HG03558 (cell line): ENCODE measurements at regions not wholly inside any gene's neighbourhood (a gene's known extent, or its start where the extent isn't known, plus 50 kb on each side); places are given as distances from the start of the nearest gene placed in this dataset.
"Not testable (repeated sequence)": the region's sequence is repeated elsewhere in the genome, so short reads cannot be mapped to it uniquely, and the experiment has no call there.

Experiments
- ATAC-seq: cut with Tn5 transposase; IDR thresholded peaks from one replicate; pipeline ENCODE4 v1.9.1; 2021; ENCODE audit warnings: moderate number of reproducible peaks; ENCODE audit not compliant: unreplicated experiment; ENCODE audit errors: extremely low read depth

DNA sequence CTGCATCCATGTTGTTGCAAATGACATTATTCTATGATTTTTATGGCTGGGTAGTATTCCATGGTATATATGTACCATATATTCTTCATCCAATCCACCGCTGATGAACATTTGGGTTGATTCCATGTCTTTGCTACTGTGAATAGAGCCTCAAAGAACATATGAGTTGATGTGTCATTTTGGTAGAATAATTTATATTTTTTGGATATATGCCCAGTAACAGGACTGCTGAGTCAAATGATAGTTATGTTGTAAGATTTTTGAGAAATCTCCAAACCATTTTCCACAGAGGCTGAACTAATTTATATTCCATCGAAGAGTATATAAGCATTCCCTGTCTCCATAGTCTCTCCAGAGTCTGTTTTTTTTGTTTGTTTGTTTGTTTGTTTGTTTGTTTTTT lies 1373.5 kb downstream of the GRIK2 start:
- no peak for ATAC-seq

DNA sequence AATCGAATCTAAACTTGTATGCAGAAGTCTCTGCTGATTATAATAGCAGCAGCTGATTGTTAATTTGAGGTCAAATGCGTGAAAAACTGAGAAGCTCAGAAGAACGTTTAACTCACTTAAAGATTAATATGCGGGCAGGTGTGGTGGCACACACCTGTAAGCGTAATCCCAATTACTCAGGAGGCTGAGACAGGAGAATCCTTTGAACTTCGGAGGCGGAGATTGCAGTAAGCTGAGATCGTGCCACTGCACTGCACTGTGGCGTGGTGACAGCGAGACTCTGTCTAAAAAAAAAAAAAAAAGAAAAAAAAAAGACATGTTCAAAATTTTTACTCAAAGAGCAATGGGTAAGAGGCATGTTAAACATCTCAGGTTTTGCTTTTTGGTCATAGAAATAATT lies 1370.8 kb downstream of the GRIK2 start:
- ATAC-seq: no peak

DNA sequence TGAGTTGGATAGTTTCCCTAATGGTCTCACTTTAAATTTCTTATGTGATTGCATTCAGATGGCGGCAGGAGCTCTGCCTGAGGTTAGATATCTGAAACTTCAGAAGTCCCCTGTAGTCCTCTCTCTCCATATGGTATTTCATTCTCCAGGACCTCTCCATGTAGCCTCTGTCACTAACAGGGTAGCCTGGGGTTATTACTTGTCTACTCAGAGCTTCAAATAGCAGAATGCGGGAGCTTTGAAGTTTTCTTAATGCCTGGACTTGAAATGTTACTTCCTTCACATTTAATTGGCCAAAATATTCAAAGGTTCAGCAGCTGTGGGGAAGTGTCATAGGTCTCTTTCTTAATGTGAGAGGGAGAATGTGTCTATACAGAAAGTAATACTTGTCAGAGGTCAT lies 1370.4 kb downstream of the GRIK2 start:
- no peak for ATAC-seq

DNA sequence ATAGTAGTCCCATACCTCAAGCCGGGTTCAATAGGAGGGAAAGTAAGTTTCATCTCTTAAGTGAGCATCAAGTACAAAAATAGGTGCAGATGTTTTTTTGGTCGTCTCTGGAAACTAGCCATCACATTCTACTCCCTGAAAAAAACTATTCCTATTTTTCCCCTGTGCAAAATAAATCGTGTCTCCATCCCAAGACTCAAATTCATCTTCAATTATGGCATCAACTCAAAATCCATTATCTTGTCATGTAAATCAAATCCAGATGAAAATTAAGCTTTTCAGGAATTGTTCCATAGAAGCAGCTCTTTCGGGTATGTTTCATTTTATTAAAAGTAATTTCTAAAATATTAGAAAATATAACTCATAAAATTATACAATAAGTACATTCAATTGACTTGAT lies 1368.4 kb downstream of the GRIK2 start:
- no peak for ATAC-seq

DNA sequence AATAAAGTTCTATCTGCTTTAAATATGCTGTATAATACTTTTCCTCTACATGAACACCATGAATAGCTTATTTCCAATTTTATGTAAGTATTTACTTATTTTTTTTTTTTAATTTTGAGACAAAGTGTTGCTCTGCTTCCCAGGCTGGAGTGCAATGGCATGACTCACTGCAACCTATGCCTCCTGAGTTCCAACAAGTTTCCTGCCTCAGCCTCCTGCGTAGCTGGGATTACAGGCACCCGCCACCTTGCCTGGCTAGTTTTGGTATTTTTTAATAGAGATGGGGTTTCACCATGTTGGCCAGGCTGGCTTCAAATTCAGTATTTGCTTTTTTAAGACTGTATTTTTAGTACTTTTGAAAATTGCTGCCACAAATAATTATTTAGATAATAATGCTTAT lies 1365.9 kb downstream of the GRIK2 start:
- no peak for ATAC-seq

DNA sequence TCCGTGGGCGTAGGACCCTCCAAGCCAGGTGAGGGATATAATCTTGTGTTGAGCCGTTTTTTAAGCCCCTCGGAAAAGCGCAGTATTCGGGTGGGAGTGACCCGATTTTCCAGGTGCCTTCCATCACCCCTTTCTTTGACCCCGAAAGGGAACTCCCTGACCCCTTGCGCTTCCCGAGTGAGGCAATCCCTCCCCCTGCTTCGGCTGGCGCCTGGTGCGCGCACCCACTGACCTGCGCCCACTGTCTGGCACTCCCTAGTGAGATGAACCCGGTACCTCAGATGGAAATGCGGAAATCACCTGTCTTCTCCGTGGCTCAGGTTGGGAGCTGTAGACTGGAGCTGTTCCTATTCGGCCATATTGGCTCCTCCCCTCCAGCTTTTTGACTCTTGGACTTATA lies 1365.0 kb downstream of the GRIK2 start:
- not testable (repeated sequence) for ATAC-seq

DNA sequence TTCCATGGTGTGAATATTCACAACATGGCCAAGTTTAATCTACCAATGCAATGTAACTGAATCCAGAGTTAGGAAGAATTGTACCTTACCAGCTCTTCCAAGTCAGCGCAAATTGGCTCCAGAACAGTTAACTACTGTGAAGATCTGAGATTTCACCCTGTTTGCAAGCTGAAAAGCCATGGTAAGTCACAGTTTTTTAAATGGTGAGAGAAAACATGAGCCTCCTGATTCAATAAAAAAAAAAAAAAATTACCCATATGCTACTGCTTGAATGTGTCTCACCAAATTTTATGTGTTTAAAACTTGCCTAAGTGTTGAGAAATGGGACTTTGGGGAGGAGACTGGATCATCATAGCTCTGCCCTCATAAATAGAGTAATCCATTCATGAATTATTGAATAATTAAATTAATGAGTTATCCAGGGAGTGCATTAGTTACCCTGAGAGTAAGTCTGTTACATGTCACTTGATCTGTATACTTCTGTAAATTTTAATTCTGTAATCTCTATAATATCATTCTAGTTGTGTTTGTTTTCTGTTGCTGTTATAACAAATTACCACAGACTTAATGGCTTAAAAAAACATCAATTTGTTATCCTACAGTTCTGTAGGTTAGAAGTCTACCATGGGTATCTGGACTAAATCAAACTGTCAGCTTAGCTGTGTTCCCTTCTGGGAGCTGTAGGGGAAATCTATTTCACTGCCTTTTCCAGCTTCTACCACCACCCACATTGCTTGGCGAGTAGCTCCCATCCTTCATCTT lies 1355.9 kb downstream of the GRIK2 start:
- no peak for ATAC-seq

DNA sequence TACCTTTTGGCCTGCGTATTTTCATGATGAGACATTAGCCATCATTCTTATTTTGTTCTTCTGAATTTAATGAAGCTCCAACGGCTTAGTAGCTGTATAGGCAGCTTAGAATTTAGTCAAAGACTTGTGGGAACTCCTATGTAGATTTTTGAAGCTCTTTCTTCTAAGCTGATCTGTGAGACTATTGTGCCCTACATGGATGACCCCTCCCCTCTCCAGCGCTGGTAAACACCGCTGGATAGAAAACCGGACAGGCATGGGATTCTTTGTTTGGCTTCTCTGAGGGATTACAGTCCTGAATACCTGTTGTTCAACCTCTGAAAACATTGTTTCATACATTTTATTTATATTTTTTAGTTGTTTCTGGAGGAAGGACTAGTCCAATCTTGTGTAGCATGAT lies 1353.4 kb downstream of the GRIK2 start:
- ATAC-seq: no peak

DNA sequence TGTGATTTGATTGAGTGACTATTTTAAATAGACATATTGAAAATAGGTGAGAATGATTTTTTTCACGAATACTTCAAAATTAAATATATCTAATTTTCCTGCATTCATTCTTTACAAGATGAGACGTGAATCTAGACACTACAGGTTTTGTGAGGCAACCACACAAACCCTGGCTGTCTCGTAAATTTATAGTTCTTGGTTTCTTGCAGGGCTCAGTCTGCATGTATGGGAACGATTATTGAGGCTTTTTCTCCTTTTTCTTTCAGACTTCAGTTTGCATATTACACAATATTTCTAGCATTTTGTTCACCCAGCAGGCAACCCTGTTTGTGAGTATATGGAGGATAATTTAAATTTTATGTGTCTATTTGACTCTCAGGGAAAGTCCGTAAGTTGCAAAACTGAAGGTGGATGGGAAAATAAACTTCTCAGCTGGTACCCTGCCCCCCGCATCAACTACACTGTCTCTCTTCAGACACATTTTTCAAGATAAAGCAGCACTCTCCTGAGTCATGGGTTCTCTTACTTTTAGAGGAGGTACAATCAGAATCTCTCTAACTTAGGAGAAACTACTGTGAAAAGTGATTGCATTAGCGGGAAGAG lies 1349.3 kb downstream of the GRIK2 start:
- no peak for ATAC-seq

DNA sequence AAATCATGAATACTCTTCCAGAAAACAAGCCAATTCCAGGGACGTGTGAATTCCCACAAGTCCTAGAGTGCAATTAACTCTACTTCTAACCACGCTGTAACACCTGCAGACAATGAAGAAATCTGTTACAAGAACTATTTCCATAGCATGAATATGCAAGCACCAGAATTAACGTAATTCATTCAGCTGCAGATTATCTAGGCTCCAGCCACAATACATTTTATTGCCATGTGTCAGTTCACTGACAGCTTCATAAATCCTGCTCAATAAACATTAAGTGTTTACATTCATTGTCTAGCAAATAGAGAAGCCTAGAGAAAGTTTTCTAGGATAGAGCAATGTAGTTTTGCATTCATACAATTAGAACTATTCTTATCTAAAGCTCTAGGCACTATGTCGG lies 1348.5 kb downstream of the GRIK2 start:
- no peak for ATAC-seq

DNA sequence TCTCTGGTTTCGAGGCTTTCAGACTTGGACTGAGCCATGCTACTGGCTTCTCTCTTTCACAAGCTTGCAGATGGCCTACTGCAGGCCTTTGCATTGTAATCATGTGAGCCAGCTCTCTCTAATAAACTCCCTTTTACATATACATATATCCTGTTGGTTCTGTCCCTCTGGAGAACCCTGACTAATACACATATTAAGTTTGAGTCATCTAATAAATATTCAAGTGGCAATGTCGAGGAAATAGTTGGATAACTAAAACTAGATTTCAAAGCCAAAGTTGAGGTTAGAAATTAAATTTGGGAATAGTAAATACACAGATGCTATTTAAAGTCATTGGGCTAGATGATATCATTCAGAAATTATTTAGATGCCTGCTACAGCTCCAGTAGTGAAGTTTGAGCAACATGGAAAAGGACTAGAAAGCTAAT lies 1343.4 kb downstream of the GRIK2 start:
- no peak for ATAC-seq

DNA sequence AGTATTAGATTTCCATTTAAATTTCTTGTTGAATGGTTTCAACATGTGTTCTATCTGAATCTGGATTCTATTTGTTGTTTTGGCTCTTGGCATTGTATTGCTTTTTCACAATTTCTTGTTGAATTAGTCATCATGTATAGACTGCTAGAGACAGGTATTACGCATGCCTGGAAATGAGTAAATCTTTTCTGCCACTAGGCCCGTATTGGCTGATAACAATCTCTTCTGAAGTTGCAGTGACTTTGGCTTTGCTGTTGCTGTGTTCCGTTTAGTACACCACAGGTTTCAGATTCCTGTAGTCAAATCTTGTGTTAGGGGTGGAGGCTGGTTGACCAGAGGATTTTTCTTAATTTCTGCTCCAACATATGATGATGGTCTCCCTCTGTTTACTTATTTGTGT lies 1339.4 kb downstream of the GRIK2 start:
- ATAC-seq: no peak

DNA sequence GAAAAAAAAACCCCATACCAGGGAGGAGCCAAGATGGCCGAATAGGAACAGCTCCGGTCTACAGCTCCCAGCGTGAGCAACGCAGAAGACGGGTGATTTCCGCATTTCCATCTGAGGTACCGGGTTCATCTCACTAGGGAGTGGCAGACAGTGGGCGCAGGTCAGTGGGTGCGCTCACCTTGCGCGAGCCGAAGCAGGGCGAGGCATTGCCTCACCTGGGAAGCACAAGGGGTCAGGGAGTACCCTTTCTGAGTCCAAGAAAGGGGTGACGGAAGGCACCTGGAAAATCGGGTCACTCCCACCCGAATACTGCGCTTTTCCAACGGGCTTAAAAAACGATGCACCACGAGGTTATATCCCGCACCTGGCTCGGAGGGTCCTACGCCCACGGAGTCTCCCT lies 1328.6 kb downstream of the GRIK2 start:
- ATAC-seq: not testable (repeated sequence)

DNA sequence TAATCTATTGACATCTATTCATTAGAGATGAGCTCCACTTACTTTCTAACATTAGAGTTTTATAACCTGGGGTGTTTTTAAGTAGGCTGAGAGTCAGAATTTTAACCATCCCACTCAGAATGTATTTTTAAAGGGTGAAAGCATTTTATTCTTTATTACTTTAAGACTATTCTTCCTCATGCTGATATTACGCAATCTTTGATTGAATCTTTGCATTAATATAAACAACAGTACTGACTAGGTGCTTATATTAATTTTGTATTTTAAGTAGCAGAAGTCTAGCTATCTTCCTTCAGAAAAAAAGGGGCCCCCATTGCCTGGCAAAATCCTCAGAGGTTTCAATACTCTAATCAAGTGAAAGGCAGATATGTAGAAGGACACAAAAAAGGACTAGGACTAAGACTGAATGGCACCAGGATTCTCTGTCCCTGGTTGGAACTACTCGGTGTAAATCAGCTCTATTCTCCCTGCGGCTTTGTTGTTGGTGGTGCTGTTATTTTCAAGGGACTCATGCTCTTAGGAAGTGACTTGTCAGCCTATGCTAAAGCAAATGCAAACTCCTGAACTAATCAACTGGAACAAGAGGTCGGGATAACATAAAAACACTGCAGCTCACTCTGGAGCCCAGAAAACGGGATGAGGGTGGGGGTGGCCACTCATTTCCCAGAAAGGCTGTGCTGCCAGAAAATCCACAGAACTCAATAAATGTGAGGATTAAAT lies 1324.4 kb downstream of the GRIK2 start:
- no peak for ATAC-seq

DNA sequence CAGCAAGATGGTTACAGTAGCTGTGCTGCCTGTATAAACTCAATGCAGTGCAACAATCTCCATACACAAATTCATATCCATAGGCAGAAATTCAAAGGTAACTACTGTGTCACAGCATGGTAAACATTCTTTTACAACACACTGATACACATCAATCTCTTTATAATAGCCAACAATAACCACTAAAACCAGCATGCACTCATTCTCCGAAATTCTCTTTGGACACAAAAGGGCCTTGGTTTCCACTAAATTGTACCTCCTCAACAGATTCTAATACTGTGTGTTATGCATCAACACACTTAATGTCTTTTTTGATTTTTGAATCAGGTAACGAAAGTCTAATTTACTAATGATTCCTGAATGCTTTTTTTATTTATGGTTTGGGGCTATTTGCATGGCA lies 1323.7 kb downstream of the GRIK2 start:
- ATAC-seq: no peak

DNA sequence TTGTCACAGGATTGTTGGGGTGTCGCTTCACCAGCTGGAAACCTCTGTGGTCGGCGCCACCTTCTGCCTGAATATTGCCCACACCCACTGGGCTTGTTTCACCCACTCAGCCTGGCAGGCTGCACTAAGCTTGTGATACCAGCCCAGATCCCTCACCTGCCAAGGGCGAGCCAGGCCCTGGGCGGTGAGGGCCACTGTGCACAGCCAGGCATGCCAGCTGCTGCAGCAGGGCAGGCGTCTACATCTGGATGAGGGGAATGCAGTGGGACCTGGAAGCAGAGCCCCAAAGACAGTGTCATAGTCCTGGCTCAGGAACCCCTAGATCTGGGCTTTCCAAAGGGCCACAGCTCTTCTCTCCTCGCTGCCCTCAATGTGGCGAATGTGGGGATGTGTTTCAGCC lies 1307.5 kb downstream of the GRIK2 start:
- no peak for ATAC-seq

DNA sequence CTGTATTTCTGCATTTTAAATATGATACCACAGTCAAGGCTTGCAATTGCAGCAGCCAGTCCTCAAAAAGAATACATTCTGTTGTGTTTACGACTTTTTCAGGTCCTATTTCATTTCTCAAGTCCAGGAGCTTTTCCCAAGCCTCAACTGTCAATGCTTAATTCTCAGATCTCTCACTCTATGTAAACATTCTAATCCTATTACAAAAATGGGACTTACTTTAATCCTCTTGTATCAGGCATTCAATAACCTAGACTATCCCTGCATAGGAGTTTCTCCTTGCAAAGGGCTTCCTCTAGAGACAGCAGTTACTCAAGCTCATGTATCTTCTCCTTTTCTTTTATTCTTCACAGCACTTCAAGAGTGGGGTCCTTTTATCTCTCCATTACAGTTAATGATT lies 1293.0 kb downstream of the GRIK2 start:
- no peak for ATAC-seq

DNA sequence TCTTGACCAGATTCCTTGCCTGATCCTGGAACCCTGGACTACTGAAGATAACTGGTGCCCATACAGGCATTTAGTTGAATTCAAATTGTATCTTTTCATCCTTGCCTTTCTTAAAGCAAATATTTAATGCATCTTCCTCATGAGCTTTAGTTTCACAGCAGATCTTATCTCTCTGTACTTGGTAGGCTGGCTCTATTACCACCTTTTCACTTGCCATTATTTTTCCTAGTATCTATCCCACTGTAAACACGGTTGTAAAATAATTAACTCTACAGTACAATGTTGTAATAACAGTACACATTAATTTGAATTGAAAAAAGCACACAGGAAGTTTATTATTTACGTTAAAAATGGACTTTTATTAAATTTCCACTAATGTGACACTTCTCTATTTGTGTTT lies 1286.9 kb downstream of the GRIK2 start:
- no peak for ATAC-seq

DNA sequence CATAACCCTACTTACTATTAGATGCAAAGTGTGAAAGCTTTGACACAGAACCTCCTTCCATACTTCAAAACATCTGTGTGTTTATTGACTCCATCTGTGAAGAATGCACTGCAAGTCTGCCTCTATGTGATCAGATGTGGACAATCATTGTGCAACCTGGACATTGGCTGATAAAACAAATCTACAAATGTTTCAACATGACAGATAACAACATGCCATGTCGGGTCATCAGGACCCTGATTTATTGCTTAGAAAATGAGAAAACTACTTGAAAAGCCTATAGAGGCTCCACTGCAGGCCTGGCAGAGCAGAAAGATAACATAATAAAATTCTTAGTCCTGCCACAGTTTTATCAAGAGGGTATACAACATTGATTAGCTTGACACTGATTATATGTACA lies 1286.4 kb downstream of the GRIK2 start:
- no peak for ATAC-seq

DNA sequence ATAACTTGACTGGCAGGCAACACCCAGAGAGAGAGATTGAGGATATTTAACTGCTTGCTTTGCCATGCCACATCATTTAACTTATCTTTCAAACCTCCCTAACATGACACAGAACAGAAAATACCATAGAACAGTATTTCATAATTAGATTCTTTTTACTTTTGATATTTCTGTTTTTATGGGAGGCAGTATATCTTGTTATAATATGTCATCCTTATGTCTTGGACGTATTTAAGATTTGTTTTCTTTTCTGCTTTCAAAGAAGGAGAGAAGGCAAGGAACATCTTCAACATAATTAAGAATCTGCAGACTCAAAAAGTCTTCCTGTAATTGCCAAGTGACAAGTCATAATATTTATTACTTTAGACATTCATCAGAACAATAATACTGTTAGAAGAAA lies 1283.7 kb downstream of the GRIK2 start:
- no peak for ATAC-seq

DNA sequence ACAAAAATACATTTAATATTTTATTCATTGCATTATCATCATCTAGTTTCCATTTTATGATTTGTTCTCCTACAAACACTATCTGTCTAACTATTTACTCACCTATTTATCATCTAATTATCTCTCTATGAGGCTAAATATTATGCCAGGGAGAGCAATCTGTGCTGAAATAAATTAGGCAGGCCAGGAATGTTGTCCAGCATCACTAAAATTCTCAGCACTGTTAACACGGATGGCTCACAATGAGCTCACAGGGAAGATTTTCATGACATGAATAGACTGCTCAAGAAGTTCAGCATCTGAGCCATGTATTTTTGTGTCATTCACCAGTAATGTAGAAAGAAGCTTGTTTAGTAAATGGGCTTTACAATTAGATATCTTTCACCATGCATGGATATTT lies 1277.2 kb downstream of the GRIK2 start:
- ATAC-seq: no peak

DNA sequence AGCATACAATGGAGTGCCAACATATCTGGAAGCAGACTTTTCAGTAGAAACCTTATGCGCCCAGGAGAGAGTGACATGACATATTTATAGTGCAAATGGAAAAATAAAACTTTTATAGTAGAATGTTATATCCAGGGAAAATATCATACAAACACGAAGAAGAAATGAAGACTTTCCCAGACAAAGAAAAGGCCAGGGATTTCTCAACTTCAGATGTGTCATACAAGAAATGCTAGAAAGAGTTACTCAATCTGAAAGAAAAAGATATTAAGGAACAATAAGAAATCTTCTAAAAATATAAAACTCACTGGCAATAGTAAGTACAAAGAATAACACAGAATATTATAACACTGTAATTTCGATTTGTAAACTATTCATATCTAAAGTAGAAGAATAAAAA lies 1269.3 kb downstream of the GRIK2 start:
- ATAC-seq: no peak
